B cell (primary cell): ENCODE measurements at regions not wholly inside any gene's neighbourhood (a gene's known extent, or its start where the extent isn't known, plus 50 kb on each side); places are given as distances from the start of the nearest gene placed in this dataset.

Source experiments
- ATAC-seq: fragments of 200-7000 bp; cut with Tn5 transposase; one replicate; pipeline ENCODE4 v1.10.0; 2021; ENCODE audit warnings: low read depth, mild to moderate bottlenecking, moderate number of reproducible peaks, moderate library complexity
- CTCF ChIA-PET: fragments of 350-600 bp; sonication (Branson Sonifier 250); formaldehyde crosslinking; loops from one replicate; lab custom pipeline; 2021; ENCODE audit warnings: antibody characterized with exemption, inconsistent platforms; lab: Charles Lee
- POLR2A ChIA-PET: fragments of 350-600 bp; sonication (Branson Sonifier 250); formaldehyde crosslinking; loops from one replicate; lab custom pipeline; 2021; ENCODE audit warnings: antibody characterized with exemption; lab: Charles Lee
- DNase-seq: peaks from one replicate; pipeline ENCODE4 v3.0.0; 2013
- H2AFZ ChIP-seq: 2 replicates; pipeline ENCODE4 v1.6.1; 2012; ENCODE audit warnings: mild to moderate bottlenecking, low read depth, low read length; ENCODE audit not compliant: insufficient read depth, poor library complexity, severe bottlenecking
- H3K27ac ChIP-seq, 2 donors: 1 replicate in 1 of 2; 2 replicates in 1 of 2; pipeline ENCODE4 v1.5.1; 2012 to 2013; ENCODE audit warnings: low read length in 2 of 2, mild to moderate bottlenecking in 2 of 2, moderate library complexity in 1 of 2
- H3K27me3 ChIP-seq, 4 experiments: fragments of 200-600 bp in 1 of 4; sonication (generic) in 1 of 4; replicated peaks in 1 of 4; 1 replicate in 2 of 4; 2 replicates in 2 of 4; pipeline versions ENCODE4 v1.6.1 to v1.7.0; 2013 to 2016; ENCODE audit warnings: low read length in 3 of 4, mild to moderate bottlenecking in 2 of 4, mixed read lengths in 1 of 4, moderate library complexity in 1 of 4; ENCODE audit not compliant: insufficient read depth in 4 of 4, control insufficient read depth in 3 of 4; ENCODE audit errors: control extremely low read depth in 1 of 4
- H3K36me3 ChIP-seq, 2 experiments: replicated peaks in 1 of 2; 1 replicate in 1 of 2; 2 replicates in 1 of 2; pipeline versions ENCODE4 v1.6.1 to v1.7.1; 2013; ENCODE audit warnings: low read length in 1 of 2; ENCODE audit not compliant: insufficient read depth in 2 of 2, control insufficient read depth in 1 of 2; ENCODE audit errors: control extremely low read depth in 1 of 2, extremely low read depth in 1 of 2
- H3K4me1 ChIP-seq, 2 donors: fragments of 200-600 bp in 1 of 2; sonication (generic) in 1 of 2; 1 replicate in 1 of 2; 2 replicates in 1 of 2; pipeline versions ENCODE4 v1.5.1 to v1.6.1; 2013 to 2017; ENCODE audit warnings: low read length in 2 of 2; ENCODE audit not compliant: control insufficient read depth in 2 of 2, insufficient read depth in 2 of 2
- H3K4me2 ChIP-seq: replicated peaks from 2 replicates; pipeline ENCODE3; 2012; ENCODE audit warnings: mild to moderate bottlenecking, low read depth, low read length; ENCODE audit not compliant: poor library complexity, severe bottlenecking
- H3K4me3 ChIP-seq, 5 experiments: fragments of 200-600 bp in 1 of 5; sonication (generic) in 1 of 5; 1 replicate in 3 of 5; 2 replicates in 2 of 5; pipeline versions ENCODE4 v1.5.1 to v1.7.0; 2011 to 2016; ENCODE audit warnings: low read length in 4 of 5, mild to moderate bottlenecking in 4 of 5, low read depth in 2 of 5, control low read depth in 1 of 5, moderate library complexity in 1 of 5; ENCODE audit not compliant: insufficient read depth in 1 of 5; ENCODE audit errors: control extremely low read depth in 1 of 5, extremely low read depth in 1 of 5
- H3K79me2 ChIP-seq: fragments of 200-600 bp; sonication (generic); one replicate; pipeline ENCODE4 v1.6.0; 2016; ENCODE audit warnings: low read length; ENCODE audit not compliant: control insufficient read depth, insufficient read depth
- H3K9ac ChIP-seq: fragments of 200-600 bp; sonication (generic); 2 replicates; pipeline ENCODE4 v1.6.1; 2017; ENCODE audit warnings: mild to moderate bottlenecking, low read length, moderate library complexity
- H3K9me3 ChIP-seq, 3 donors: one replicate each; pipeline versions ENCODE4 v1.6.1 to v1.7.1; 2013; ENCODE audit warnings: low read length in 2 of 3; ENCODE audit not compliant: control insufficient read depth in 2 of 3, insufficient read depth in 1 of 3; ENCODE audit errors: control extremely low read depth in 1 of 3
- H4K20me1 ChIP-seq: 2 replicates; pipeline ENCODE4 v1.6.0; 2012; ENCODE audit warnings: mild to moderate bottlenecking, low read length; ENCODE audit not compliant: insufficient read depth, control insufficient read depth, poor library complexity, severe bottlenecking
- H3K27ac Mint-ChIP-seq: one replicate; pipeline ENCODE4 v1.8.0; 2021; ENCODE audit warnings: mixed read lengths
- H3K27me3 Mint-ChIP-seq: one replicate; pipeline ENCODE4 v1.8.0; 2021; ENCODE audit warnings: mixed read lengths
- H3K4me1 Mint-ChIP-seq: one replicate; pipeline ENCODE4 v1.8.0; 2021; ENCODE audit warnings: mixed read lengths
- H3K4me3 Mint-ChIP-seq: one replicate; pipeline ENCODE4 v1.8.0; 2021; ENCODE audit warnings: mixed read lengths
- H3K9me3 Mint-ChIP-seq: one replicate; pipeline ENCODE4 v1.8.0; 2022; ENCODE audit warnings: mixed read lengths; ENCODE audit not compliant: insufficient read depth
- CTCF ChIP-seq: fragments of 200-600 bp; IDR thresholded peaks from one replicate; pipeline ENCODE4 v1.8.0; 2022; ENCODE audit warnings: antibody characterized with exemption, mild to moderate bottlenecking
- EZH2 ChIP-seq: IDR thresholded peaks from 2 replicates; pipeline ENCODE4 v1.6.1; 2012; ENCODE audit warnings: borderline replicate concordance, low read depth, mild to moderate bottlenecking, moderate library complexity, low read length; ENCODE audit not compliant: insufficient read depth, poor library complexity, severe bottlenecking
- WGBS: methylation state at CpG from one replicate; pipeline ENCODE4 v1.1.5; 2013; ENCODE audit warnings: missing lambda C conversion rate; ENCODE audit not compliant: insufficient coverage; 5-methylcytosine and 5-hydroxymethylcytosine counted together
- intact Hi-C: fragments of 100-400 bp; cut with micrococcal nuclease; formaldehyde crosslinking; loops from one replicate; pipeline ENCODE4 v1.10.0; 2022

- Histone ChIP-seq H3K36me3 (no peaks in the 10 kb centered on the region), H3K9ac (no peak overlapping the region), H3K4me1 (no peaks in the 10 kb centered on the region), H2AFZ (no peak overlapping the region), H3K27me3 (no peaks in the 10 kb centered on the region), H3K4me3 (no peak overlapping the region), H3K79me2 (no peaks in the 10 kb centered on the region), H3K9me3 (peaks cover 0 to 2% (median 0%) of the 10 kb centered on the region in 3 donors), H3K27ac (no peak overlapping the region), H3K4me2 (no peak overlapping the region), H4K20me1 (no peaks in the 10 kb centered on the region)
- ChIA-PET POLR2A (no interaction called here), CTCF (no interaction called here)
- no peaks in the 10 kb centered on the region for H3K9me3 Mint-ChIP-seq
- no peak for TF ChIP-seq EZH2
- ATAC-seq (no peak), DNase-seq (no peak)
- no peak overlapping the region for H3K27ac Mint-ChIP-seq
- H3K4me3 Mint-ChIP-seq: no peak overlapping the region
- WGBS: 100% methylated on average over 5 of the region's 5 CpGs
- H3K4me1 Mint-ChIP-seq: no peaks in the 10 kb centered on the region
- no peaks in the 10 kb centered on the region for H3K27me3 Mint-ChIP-seq
- intact Hi-C loops: no loop called here
Measured at GRCh38 chr1:209445576-209445975, 137.9 kb upstream of the CAMK1G start.

- H3K27me3 Mint-ChIP-seq: no peaks in the 10 kb centered on the region
- Histone ChIP-seq H3K79me2 (no peaks in the 10 kb centered on the region), H3K4me3 (no peak overlapping the region), H3K9ac (no peak overlapping the region), H3K36me3 (no peaks in the 10 kb centered on the region), H3K4me1 (no peaks in the 10 kb centered on the region), H2AFZ (no peak overlapping the region), H3K27ac (no peak overlapping the region), H4K20me1 (no peaks in the 10 kb centered on the region), H3K9me3 (peaks cover 0 to 2% (median 0%) of the 10 kb centered on the region in 3 donors), H3K27me3 (no peaks in the 10 kb centered on the region), H3K4me2 (no peak overlapping the region)
- H3K9me3 Mint-ChIP-seq: no peaks in the 10 kb centered on the region
- WGBS: 89% methylated on average over 1 of the region's 1 CpG
- ATAC-seq (no peak), DNase-seq (no peak)
- ChIA-PET CTCF (no interaction called here), POLR2A (no interaction called here)
- no peak overlapping the region for H3K4me3 Mint-ChIP-seq
- intact Hi-C loops: no loop called here
- no peak overlapping the region for H3K27ac Mint-ChIP-seq
- no peaks in the 10 kb centered on the region for H3K4me1 Mint-ChIP-seq
- no peak for TF ChIP-seq EZH2
- TF ChIP-seq CTCF: no peak
Measured at GRCh38 chr1:209446356-209446755, 137.2 kb upstream of the CAMK1G start.
